ENCODE measurements at regions not wholly inside any gene's neighbourhood (a gene's known extent, or its start where the extent isn't known, plus 50 kb on each side); places are given as distances from the start of the nearest gene placed in this dataset.

GRCh38 chr5:118139361-118139760 is 849.0 kb downstream of the DTWD2 start:
- Histone ChIP-seq H3K79me2 (ENCODE audit: control insufficient read depth, insufficient read depth, low read length) (no peaks in the 10 kb centered on the region), H4K20me1 (replicated peaks; ENCODE audit: control insufficient read depth, extremely low read depth, insufficient read depth, low read length) (no peaks in the 10 kb centered on the region), H2AFZ (ENCODE audit: low read depth, low read length) (no peak overlapping the region), H3K4me2 (ENCODE audit: insufficient read depth, low read length) (no peak overlapping the region), H3K27ac (ENCODE audit: insufficient read depth, low read depth, low read length) (no peak overlapping the region), H3K4me1 (ENCODE audit: control insufficient read depth, extremely low read depth, insufficient read depth, low read length) (no peaks in the 10 kb centered on the region), H3K9ac (replicated peaks; ENCODE audit: extremely low read depth, insufficient read depth, low read length) (no peak overlapping the region), H3K27me3 (ENCODE audit: control insufficient read depth in 2 of 2, insufficient read depth in 2 of 2, low read length in 2 of 2) (no peaks in the 10 kb centered on the region), H3K4me3 (replicated peaks in 1 of 3; ENCODE audit: insufficient read depth in 1 of 3, low read depth in 1 of 3, low read length in 3 of 3) (no peak overlapping the region), H3K9me1 (replicated peaks; ENCODE audit: control insufficient read depth, extremely low read depth, insufficient read depth, low read length) (no peaks in the 10 kb centered on the region), H3K36me3 (ENCODE audit: control insufficient read depth in 2 of 2, extremely low read depth in 1 of 2, insufficient read depth in 2 of 2, low read length in 2 of 2) (no peaks in the 10 kb centered on the region), H3K9me3 (replicated peaks; ENCODE audit: control insufficient read depth, insufficient read depth, low read length) (no peaks in the 10 kb centered on the region)
- no TSS peak for BruUV-seq (replicated peaks)
- dilution Hi-C loops (cut with MboI; ENCODE audit: extremely low pct_ligation_motif_present, low sequenced_read_pairs) (no loop called here), intact Hi-C loops (cut with micrococcal nuclease) (no loop called here)
- no peak for TF ChIP-seq GATA2 (IDR thresholded peaks at IDR 0.05; ENCODE audit: insufficient read depth, insufficient read length, low read depth, low read length)
- no peak for TF ChIP-seq FOS (IDR thresholded peaks at IDR 0.05; ENCODE audit: borderline replicate concordance, insufficient read depth, low read length)
- TF ChIP-seq CTCF (IDR thresholded peaks at IDR 0.05; ENCODE audit: extremely low read depth in 1 of 2, insufficient read depth in 1 of 2, low read depth in 1 of 2, low read length in 2 of 2) = no peak
- no peak for TF ChIP-seq JUN (IDR thresholded peaks at IDR 0.05; ENCODE audit: borderline replicate concordance, insufficient read depth, insufficient read length, low read depth)
- TF ChIP-seq EZH2 (IDR thresholded peaks at IDR 0.05; ENCODE audit: borderline replicate concordance, low read depth, low read length, severe bottlenecking) = no peak
- no peak for TF ChIP-seq POLR2AphosphoS5 (IDR thresholded peaks at IDR 0.05; ENCODE audit: insufficient read depth, low read depth, low read length)
- no peak for TF ChIP-seq POLR2A (IDR thresholded peaks at IDR 0.05; ENCODE audit: low read depth, low read length)
- TF ChIP-seq MAX (IDR thresholded peaks at IDR 0.05; ENCODE audit: insufficient read depth, insufficient read length) = no peak
- no peak for TF ChIP-seq MYC (IDR thresholded peaks at IDR 0.05; ENCODE audit: low read depth, low read length)
- ChIA-PET POLR2A (no interaction called here), CTCF (no interaction called here)
- DNase-seq (ENCODE audit: low read depth, low spot score) = no peak
- FAIRE-seq = no peak
